ENCODE measurements at regions not wholly inside any gene's neighbourhood (a gene's known extent, or its start where the extent isn't known, plus 50 kb on each side); places are given as distances from the start of the nearest gene placed in this dataset.

DNA sequence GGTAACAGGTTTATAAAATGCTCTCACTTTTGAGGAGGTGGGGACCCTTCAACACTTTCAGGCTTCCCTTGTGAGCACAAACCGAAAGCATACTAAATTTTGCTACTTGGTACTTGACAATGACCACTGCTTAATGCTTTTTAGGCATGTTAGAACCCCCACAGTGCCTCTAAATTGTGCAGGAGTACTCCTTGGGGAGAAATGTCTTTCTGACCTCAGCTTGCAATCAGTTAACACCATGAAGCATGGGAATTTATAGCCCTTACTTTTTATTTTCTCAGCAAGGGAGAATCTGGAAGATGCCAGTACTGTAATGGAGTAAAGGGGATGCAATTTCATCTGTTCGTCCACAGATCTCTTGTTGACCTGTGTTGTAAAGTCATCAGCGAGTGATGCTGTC lies 308.9 kb upstream of the TBC1D5 start:
- in situ Hi-C loops (cut with HindIII; ENCODE audit: low sequenced_read_pairs), result no loop called here

DNA sequence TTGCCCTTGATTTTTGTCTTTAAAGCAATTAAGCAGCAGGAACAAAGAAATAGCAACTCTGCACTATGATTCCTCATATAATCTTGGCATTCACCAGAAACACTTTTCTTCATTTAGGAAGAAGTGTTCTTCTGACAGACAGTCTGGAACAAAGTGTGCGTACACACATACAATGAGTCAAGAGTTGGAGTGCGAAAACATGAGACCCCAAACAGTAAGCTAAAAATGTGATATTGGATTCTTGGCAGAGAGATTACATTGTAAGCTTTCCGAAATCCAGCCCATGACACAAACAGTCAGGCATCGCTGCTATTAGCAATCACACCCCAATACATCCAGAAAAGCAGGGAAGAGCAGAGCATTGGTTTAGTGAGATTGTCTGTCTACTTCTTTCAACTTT lies 306.7 kb upstream of the TBC1D5 start:
- in situ Hi-C loops (cut with HindIII; ENCODE audit: low sequenced_read_pairs), result no loop called here

DNA sequence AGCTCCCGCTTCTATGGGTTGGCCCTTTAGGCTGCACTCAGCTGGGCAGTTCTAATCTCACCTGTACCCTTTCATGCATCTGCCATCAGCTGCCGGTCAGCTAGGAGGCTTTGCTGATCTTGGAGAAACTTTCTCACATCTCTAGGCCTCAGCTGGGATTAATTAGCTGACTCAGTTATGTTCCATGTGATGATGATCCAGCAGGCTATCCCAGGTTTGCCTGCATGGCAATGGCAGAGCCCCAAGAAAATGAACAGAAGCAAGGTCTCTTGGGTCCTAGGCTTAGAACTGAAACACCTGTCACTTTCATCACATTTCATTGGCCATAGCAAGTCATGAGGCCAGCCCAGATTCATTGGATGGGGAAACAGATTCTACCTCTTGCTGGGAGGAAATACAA lies 304.6 kb upstream of the TBC1D5 start:
- in situ Hi-C loops (cut with HindIII; ENCODE audit: low sequenced_read_pairs), result no loop called here

DNA sequence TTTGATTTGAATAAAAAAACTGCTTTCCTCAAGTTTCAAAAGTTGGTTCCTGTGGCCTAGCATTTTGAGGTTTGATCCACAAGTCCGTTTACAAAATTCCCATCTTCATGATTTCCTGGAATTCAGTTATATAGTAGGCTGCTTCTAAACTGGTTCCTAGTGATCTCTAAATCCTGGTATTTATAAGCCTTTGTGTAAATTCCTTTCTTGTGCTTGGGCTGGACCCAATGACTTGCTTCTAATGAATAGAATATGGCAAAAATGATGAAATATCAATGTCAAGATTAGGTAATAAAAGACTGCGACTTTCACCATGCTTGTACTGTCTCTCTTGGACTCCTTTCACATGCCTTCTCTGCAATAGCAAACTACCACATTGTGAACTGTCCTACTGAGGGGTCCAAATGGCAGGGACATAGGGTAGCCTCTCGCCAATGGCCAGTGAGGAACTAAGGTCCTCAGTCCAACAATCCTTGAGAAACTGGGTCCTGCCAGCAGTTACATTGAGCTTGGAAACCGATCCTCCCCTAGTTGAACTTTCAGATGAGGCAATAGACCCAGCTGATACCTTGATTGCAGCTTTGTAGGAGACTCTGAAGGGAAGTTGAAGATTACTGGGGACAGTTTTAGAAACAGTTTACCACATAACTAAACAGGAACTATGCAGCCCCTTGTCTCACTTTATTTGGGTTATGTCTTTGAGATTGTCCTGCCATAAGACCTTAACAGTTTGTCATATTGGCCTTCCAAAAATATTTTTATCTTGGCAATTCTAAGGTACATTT lies 303.9 kb upstream of the TBC1D5 start:
- in situ Hi-C loops (cut with HindIII; ENCODE audit: low sequenced_read_pairs), result no loop called here

DNA sequence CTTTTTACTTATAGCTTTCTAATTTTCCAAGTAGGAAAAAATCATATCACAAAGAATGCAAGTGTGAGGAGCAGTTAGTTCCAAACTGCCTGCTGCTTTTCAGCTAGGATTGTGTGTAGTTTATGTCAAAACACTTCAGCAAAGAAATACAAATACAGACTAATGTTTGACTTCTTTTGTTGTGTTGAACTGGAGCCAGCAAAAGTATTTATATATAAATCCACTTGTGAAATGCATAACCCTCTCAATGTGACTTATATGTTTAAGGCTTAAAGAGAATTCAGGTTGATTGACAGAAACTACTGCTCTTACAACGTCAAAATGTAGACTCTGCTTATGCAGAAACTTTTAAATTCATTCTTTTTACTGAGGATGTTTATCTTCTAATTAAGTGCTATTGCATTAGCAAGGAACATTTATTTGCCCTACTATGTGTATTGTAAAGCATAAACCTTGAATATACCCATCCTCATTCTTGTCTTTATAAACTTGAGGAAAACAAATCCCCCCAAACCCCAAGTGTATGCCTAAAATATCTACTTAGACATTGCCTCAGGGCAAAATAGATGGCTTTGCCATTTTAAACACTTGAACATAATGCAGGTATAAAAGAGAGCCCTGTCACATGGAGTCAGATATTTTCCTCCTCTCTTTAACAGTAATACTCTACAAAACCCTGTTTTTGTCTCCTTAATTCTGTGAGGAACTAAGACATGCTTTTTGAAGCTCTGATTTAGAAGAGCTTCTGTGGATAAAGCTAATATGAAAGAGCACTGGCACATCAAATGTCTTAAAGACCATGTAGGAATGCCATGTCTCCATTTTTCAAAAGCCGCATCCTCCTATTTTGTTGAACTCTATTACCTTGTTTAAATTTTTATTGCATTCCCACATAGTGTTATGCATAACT lies 302.8 kb upstream of the TBC1D5 start:
- in situ Hi-C loops (cut with HindIII; ENCODE audit: low sequenced_read_pairs), result no loop called here

DNA sequence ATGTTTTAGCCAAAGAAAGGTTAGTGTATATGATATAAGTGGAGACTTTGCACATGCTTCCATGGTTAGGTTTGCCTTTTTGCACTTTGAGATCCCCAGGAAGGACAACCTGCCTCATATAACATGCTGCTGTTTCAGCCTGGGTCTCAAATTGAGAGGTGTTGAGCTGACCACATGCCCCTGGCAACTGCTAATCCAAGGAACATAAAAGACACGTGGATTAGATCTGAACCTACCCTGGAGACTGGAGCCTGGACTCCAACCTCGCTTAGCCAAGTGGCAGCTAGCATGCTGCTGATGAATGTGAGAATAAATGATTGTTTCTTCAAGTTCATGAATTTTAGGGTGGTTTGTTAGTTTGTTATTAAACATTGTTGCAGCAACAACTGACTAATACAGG lies 301.8 kb upstream of the TBC1D5 start:
- in situ Hi-C loops (cut with HindIII; ENCODE audit: low sequenced_read_pairs), result no loop called here

DNA sequence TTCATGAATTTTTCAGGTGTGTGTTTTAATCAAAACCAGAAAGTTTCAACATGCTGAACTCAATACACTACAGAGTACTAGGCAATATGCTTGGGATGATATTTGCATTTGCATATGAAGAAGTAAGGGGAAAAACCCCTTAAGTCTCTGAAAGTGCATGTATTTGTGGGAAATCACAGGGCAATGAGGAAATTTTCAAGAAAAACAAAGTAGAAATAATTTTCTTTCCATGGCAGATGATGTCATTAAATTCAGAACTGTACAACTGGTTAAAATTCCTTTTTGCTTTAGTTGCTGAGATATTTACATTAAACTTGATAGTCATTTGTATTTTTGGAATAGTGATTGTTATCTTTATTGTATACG lies 294.0 kb upstream of the TBC1D5 start:
- in situ Hi-C loops (cut with HindIII; ENCODE audit: low sequenced_read_pairs), result no loop called here

DNA sequence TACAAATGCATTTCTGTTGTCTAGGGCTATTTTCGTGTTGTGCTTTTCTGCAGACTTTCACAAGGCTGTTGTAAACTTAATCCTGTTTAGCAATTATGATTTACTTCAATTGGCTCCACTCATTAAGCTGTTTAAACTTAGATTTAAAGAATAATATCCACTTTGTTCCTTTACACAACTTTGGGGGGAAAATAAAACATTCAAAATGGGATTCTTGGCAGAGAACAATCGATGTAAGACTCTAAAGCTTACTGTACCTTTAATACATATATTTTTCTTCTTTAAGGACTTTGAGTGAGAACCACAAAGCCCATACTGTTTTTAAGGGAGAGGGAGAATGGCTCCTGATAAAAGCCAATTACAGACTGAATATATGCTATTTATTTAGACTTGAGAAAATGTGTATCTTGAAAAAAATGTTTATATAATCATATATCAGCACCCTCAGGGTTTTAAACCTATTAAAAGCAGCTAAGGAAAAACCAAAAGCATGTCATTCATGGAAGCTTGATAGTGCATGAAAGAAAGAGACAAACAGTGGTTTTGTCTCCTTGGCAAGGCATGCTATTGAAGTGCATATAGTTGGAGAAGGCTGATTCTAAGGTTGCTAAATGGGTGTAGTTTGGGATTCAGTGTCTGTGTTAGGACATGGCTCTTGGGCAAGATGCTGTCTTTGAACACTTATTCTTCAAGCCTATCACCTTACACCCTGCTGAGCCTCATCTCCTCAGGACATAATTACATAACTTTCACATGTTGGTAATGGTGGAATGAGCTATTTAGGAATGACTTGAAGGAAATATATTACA lies 293.4 kb upstream of the TBC1D5 start:
- in situ Hi-C loops (cut with HindIII; ENCODE audit: low sequenced_read_pairs), result no loop called here

DNA sequence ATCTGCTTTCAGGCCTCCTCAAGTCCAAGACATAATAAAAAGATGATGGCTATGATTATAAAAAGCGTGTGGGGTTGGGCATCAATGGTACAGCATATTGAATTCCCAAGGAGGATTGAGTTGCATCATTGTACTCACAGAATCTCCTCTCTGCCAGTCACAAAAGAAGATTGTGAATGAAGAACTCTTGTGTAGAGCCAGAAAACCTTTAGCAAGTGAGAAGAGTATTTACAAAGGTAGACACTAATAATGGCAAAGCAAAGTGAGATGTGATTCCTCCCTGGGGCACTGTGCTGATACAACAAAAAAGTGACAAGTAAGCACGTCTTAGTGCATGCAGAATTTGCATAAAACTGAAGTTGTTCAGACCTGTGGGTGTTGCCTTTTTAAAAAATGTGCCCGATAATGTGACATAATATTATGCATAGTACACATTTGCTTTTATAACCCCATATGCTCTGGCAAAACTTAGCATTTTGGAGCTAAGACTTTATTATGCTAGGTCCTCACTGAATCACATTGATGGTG lies 291.2 kb upstream of the TBC1D5 start:
- in situ Hi-C loops (cut with HindIII; ENCODE audit: low sequenced_read_pairs), result no loop called here

DNA sequence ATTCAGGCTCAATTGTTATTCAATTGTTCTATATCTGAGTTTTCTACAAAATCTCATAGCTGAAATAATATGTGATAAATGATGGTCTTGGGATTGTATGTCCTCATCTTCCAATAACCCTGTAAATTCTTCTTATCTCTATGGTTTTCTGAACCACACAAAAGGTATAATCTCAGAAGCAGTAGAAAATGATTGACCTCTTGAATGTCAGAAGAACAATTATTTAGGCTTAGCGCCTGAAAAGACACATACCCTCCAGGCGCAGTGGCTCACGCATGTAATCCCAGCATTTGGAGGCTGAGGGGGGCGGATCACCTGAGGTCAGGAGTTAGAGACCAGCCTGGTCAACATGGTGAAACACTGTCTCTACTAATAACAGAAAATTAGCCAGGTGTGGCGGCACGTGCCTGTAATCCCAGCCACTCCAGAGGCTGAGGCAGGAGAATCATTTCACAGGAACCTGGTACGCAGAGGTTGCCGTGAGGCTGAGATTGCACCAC lies 288.0 kb upstream of the TBC1D5 start:
- in situ Hi-C loops (cut with HindIII; ENCODE audit: low sequenced_read_pairs), result no loop called here

DNA sequence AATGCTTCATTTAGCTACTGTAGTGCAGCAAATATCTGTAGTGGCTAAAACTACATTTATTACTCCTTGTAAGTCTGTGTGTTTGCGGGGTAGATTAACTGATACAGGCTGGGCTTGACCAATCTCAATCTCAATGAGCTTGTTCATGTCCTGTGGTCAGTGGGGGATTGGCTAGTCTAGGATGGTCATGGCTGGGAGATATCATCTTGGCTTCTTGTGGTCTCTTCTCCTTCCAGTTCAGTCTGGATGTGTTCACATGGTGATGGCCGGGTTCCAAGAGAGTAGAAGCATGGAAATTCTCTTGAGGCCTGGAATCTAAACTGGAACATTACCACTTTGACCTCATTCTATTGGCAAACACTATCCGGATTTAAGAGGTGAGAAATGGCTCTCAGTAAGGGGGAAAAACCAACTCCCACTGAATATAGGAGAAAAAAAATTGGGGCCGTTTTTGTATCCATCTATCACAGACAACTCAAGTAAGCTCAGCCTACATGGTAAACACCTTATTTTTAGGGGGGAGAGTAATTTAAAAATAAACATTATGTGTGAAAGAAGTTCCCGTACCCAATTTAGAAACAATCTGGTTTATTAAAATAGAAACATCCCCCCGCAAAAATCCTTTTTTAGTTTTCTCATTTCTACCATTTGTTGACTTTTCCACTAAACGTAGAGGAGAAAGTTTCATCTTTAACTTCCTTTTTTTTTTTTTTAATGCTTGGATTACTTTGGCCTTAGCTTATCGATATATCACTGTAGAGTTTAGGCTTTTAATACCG lies 284.9 kb upstream of the TBC1D5 start:
- in situ Hi-C loops (cut with HindIII; ENCODE audit: low sequenced_read_pairs), result no loop called here

DNA sequence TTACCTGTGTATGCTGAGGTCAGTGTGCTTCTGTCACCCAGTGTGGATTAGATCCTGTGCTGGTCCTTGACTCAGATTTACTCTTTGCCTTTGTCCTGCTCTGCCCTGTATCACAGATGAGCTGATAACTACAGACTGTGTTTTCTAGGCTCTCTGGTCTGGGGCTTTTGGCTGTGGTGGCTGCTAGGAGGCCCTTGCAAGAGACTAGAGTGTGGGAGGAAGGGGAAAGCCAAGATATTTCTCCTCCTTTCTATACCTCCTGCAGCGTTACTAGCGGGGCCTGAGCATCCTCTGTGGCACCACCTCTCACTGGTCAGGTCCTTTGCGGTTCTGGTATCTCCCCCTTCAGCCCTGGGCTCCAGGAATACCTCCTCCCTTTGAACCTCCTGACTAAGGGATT lies 282.3 kb upstream of the TBC1D5 start:
- in situ Hi-C loops (cut with HindIII; ENCODE audit: low sequenced_read_pairs), result no loop called here

DNA sequence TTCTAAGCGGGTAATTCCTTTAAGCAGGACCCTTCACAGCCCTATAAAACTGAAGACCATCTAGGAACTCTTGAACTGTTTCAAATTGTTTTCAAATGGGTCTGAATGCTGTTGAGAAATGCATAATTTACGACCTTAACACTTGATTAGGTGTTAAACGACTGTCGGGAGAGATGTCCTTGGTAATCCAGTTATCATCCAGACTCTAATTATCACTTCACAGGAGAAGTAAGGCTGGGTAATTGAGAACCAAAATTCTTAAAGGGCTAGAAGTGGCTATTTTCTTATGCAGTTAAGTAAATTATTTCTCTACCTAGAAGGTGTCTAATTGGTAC lies 276.7 kb upstream of the TBC1D5 start:
- in situ Hi-C loops (cut with HindIII; ENCODE audit: low sequenced_read_pairs), result no loop called here

DNA sequence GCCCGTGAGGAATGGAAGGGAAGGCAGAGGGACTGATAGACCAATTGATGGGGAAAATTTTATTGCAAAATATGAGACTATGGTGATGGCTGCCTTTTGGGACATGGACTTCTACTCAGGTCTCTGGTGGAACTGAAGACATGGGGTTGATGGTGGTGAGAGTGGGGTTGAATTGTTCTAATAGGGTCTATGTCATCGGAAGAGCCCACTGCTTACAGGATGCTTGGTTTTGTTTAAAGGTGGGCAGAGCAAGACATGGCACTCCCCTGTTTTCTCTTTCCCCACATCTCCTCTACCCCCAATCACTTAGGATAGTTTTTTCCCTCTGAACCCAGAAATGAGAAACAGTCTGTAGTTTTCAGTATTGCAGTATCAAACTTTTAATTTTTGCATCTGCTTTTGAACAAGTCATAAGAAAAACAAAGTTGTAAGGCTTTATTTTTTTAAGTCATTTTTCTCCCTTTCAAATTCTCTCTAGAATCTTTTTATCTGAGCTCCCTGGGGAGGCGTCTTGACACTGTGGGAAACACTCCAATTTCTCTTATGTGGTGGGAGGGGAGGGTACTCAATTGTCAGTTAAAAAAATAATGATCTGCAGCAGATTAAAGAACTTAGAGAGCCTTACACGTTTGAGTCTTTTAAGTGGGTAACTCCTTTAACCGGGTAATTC lies 276.2 kb upstream of the TBC1D5 start:
- in situ Hi-C loops (cut with HindIII; ENCODE audit: low sequenced_read_pairs), result no loop called here

DNA sequence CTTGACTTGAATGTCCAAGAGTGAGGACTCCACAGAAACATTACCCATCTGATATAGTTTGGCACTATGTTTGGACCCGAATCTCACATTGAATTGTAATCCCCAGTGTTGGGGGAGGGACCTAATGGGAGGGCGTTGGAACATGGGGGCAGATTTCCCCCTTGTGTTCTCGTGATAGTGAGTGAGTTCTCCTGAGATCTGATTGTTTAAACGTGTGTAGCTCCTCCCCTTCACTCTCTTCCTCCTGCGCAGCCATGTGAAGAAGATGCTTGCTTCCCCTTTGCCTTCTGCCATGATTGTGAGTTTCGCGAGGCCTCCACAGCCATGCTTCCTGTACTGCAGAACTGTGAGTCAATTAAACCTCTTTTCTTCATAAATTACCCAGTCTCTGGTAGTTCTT lies 273.9 kb upstream of the TBC1D5 start:
- in situ Hi-C loops (cut with HindIII; ENCODE audit: low sequenced_read_pairs), result no loop called here

DNA sequence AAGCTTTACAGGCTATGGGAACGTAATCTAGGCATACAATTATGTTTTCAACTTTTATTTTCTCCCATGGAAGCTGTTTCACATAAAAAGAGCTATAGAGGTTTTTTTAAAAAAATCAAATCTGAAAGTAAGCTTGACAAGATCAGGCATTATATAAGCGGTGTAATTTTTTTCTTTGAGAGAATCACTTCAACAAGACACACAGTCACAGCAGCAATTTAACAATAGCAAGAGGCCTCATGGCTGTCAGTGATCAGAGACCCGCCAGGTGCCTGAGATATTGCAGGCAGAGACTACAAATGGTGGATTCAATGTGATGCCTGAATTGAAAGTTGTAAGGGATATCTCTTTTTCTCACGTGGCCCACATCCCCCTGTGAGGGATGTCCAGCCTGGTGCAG lies 270.5 kb upstream of the TBC1D5 start:
- in situ Hi-C loops (cut with HindIII; ENCODE audit: low sequenced_read_pairs), result no loop called here

DNA sequence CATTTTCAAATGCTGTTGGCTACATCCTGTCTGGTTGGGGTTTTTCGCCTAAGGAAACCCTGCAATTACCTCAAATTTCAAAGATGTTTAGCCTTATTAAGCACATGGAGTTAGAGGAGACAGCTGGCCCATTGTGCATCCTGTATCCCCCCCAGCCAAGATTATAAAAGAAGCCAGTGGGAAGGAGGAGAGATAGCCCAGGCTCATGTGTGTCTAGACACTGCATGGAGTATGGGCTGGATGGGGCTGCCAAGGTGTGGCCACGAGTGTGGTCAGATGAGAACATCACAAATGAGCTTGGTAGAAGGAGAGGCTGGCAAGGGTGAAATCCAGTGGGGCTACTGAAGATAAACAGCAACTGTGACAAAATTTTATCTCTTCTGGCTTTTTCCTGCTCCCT lies 270.0 kb upstream of the TBC1D5 start:
- in situ Hi-C loops (cut with HindIII; ENCODE audit: low sequenced_read_pairs), result no loop called here

DNA sequence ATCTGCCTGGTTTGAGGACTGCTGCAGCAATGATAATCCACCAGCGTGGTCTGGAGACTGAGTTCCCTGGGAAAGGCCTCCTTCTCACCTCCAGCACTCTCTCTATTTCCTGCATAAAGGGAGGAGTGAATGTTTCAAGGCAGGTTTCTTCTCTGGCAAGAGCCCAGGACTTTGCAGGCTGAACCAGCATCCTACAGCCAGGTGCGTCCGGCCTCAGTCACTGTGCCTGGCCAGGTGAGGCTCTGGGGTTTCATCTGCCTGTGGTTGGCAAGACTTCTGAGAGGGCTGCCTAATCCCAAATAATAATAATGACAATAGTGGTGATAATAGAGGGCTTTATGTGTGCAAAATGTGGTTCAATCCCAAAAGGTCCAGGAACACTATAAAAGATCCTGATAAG lies 269.0 kb upstream of the TBC1D5 start:
- in situ Hi-C loops (cut with HindIII; ENCODE audit: low sequenced_read_pairs), result no loop called here

DNA sequence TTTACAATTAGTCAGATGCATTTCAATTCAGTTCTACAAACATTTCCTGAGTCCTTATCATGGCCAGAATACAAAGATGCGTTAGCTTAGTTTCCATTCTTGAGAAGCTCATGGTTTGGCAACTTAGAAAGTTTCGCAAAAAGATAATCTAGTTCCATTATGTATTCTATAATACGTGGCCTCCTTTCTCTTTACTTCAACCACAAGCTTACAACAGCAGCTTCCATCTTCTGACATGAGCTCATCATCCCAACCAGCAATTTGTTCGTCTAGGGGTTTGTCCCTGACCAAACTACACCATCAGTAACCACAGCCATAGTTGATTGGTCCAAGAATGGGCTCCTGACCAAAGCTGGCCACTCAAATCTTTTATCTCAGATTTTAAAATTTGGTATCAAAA lies 267.6 kb upstream of the TBC1D5 start:
- in situ Hi-C loops (cut with HindIII; ENCODE audit: low sequenced_read_pairs), result no loop called here

Measured in DLD1 (cell line).